ENCODE measurements at regions not wholly inside any gene's neighbourhood (a gene's known extent, or its start where the extent isn't known, plus 50 kb on each side); places are given as distances from the start of the nearest gene placed in this dataset.
A peak's percentile ranks its signal among the peaks of the same experiment; 100 is the strongest.
"Not testable (repeated sequence)": the region's sequence is repeated elsewhere in the genome, so short reads cannot be mapped to it uniquely, and the experiment has no call there.

DNA sequence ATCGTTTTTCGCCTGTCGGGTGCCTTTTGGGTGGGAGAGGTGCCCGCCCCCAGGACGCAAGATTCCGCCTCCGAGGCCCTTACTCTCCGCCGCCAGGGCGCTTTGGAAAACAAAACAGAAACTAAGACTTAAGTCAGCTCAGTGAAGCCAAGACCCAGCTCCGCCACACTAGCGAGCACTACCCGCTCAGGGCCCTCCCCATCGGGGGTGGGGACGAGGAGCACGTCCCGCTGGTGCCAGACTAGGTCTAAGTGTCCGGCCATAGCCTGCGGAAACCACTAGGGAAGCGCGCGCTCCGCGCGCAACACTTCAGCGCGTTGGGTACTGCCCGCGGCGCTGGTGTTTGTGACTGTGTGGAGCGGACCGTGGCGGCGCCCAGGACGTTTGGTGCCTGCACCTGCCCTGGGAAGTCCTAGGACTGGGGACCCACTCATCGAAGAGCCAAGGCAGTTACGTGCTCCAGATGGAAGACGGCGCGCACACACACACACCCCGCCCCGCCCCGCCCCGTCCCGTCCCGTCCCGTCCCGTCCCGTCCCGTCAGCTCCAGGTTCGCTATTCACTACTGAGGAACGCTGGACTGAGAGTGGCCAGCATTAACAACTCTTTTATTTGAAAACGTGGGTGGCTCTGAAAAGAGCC is 57.6 kb upstream of the BOLA1 start:
- H3K4me3 ChIP-seq (ENCODE audit: low read length); DNase-seq (ENCODE audit: low read depth): not testable (repeated sequence)

DNA sequence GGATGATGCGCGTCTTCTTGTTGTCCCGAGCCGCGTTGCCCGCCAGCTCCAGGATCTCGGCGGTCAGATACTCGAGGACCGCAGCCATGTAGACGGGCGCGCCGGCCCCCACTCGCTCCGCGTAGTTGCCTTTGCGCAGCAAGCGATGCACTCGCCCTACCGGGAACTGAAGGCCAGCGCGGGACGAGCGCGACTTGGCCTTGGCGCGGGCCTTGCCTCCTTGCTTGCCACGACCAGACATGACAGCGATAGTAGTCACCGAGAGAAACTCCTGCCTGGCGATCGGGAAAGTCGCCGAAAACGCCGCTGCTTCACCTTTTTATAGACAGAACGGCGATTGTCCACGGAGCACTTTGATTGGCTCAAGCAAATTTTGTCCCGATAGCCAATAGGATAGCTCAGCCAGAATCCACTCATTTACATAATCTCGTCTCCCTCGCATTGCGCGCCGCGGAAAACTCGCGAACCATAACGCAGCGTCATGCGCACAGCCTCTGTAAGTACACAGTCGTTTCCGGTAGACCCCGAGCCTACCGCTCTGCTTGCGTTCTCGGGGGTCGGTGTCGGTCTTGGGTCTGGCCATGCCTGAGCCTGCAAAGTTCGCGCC is 56.8 kb upstream of the BOLA1 start:
- DNase-seq (ENCODE audit: low read depth); H3K4me3 ChIP-seq (ENCODE audit: low read length): not testable (repeated sequence)

DNA sequence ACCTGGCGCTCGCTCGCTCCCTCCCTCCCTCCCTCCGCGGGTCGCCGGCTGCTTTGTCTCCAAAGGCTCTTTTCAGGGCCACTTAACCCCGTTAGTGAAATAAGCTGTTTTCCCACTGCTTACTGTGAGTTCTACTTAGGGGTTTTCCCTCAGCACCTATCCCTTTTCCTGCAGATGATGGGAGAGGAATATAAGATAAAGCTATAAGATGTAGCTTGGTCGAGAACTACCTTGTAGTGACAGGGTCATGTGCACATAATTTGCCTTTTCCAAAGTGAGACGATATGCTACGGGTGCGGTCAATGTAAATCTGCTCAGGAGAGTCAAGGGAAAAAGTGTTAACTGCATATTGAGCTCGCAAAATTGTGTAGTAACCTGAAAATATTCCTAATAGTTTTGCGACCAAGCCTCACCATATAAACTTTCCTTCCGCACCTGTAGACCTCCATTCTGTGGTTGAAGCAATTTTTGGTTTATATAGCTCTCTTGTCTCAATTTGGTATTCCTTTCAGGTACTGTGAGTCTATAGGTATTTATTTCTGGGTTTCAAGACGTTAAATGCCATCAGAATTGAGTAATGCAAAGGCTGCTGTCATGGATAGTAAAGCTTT is 55.8 kb upstream of the BOLA1 start:
- DNase-seq (ENCODE audit: low read depth) = peak; percentile 3
- H3K4me3 ChIP-seq (ENCODE audit: low read length) = peak overlapping the region; percentile 69
- TF ChIP-seq CTCF (conservative IDR thresholded peaks at IDR 0.05; ENCODE audit: low read length) = no peak

DNA sequence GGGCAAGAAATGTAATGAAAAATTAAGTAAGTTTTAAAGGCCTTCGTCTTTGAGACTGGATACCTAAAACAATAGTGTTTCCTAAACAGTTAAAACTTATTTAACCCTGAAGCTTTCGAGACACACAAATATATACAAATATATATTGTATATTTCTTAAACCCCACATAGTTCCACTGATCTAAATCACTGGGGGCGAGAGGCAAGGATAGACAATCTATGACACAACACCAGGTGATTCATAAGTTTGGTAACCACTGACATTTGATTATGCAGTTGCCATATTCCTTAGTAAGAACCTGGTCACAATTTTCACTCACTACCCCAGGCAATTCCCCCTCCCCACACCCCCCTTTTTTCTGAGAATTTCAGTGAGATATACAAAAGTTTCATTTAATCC is 55.3 kb upstream of the BOLA1 start:
- no peak for TF ChIP-seq CTCF (conservative IDR thresholded peaks at IDR 0.05; ENCODE audit: low read length)
- DNase-seq (ENCODE audit: low read depth) = peak; percentile 44
- H3K4me3 ChIP-seq (ENCODE audit: low read length) = peak overlapping the region; percentile 69

- DNase-seq (ENCODE audit: low read depth) = no peak
- TF ChIP-seq CTCF (conservative IDR thresholded peaks at IDR 0.05; ENCODE audit: low read length) = no peak
- no peak overlapping the region for H3K4me3 ChIP-seq (ENCODE audit: low read length)
Observed at GRCh38 chr1:149844650-149845255, 54.6 kb upstream of the BOLA1 start.

- no peak for DNase-seq (ENCODE audit: low read depth)
Observed at GRCh38 chr1:149845416-149845815, 54.0 kb upstream of the BOLA1 start.

GRCh38 chr1:149846042-149846441 is 53.3 kb upstream of the BOLA1 start:
- no peak for DNase-seq (ENCODE audit: low read depth)
- no peak for TF ChIP-seq CTCF (conservative IDR thresholded peaks at IDR 0.05; ENCODE audit: low read length)
- H3K4me3 ChIP-seq (ENCODE audit: low read length) = no peak overlapping the region

More at GRCh38 chr1:149845416-149845815, 54.0 kb upstream of the BOLA1 start:
- H3K4me3 ChIP-seq (ENCODE audit: low read length) = no peak overlapping the region
- no peak for TF ChIP-seq CTCF (conservative IDR thresholded peaks at IDR 0.05; ENCODE audit: low read length)

Data from AG10803 (cell line).